Inflammatory macrophage (primary cell): ENCODE measurements at regions not wholly inside any gene's neighbourhood (a gene's known extent, or its start where the extent isn't known, plus 50 kb on each side); places are given as distances from the start of the nearest gene placed in this dataset.

Experiments used
- DNase-seq, 2 donors: peaks; one replicate each; pipeline ENCODE4 v3.0.0-alpha.2; 2020 to 2022

DNA sequence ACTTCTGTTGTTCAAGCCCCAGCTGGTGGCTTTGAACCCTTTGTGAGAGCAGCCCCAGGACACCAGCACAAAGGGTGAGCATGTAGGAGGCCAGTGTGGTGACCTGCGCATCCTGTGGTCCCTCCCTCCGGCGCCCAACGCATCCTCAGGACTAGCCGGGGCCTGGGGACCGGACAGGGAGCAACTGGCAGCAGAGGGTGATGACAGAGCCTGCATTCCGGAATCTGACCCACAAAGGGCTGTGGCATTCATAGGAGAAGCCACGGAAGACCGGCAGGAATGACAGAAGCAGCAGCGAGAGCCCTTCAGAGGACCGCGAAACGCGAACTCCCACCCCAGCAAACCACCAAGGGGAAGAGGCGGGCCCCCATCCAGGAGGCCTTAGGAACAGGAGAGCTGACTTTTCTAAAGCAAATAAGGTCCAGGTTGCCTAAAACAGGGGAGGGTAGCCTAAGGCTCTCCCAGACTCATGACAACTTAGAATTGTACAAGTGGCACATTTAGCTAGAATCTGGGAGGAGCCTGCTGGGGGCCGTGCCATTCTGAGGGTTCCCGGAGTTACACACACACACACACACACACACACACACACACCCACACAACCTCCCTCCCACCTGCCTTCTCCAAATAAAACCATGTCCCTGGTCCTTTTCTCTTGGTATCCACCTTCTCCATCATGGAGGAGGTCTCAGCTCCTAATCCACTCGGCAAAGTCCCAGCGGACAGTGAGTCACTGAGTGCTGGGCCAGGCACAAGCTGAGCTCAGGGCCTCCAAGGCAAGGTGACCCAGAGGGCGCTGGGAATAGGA lies 232.7 kb downstream of the CTTN start:
- no peak for DNase-seq

DNA sequence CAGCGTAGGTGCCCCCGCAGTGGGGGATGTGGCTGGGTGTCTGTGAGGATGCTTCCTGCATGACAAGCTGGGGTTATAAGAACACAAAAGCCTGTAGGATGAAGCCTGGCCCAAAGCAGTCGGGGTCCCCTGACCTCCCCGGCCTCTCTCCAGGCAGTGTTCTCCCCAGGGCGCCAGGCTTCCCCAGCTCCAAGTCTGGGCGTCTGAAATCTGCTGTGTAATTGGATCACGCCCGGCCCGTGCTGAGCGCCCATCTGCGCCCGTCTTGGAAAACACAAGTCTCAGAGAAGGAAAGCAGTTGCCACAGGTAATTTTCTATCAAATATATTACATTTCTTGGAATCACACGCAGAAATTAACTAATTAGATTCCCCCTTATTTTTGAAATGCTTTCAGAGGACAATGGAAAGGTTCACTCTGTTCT lies 233.3 kb downstream of the CTTN start:
- no peak for DNase-seq

DNA sequence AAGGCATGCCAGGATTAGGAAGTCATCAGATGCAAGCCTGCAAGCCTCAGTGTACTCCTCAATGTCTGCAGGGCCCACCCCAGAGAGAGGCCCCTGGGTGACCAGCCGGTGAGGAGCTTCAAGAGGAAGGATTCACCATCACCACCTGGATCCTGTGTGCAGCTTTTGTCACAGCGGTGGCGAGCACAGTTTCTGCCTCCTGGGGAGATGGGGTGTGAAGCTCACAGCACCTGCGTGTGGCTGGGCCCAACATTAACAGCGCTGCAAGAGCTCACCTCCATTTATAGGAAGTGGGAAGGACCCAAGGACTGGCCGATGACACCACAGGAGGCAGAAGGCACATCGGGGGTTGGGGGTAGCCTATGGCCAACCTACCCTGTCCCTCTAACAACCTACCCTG lies 235.3 kb downstream of the CTTN start:
- DNase-seq, result no peak

DNA sequence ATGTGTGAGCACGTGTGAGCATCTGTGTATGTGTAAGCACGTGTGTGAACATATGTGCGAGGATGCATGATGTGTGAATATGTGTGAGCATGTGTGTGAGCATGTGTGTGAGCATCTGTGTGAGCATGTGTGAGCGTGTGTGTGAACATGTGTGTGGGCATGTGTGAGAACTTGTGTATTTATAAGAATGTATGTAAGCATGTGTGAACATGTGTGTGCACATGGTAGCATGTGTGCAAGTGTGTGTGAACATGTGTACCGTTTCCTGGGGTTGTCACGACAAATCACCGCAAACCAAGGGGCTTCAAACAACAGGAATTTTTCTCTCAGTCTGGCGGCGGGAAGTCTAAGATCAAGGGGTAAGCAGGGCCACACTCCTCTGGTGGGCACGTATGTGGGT lies 238.3 kb downstream of the CTTN start:
- no peak for DNase-seq

DNA sequence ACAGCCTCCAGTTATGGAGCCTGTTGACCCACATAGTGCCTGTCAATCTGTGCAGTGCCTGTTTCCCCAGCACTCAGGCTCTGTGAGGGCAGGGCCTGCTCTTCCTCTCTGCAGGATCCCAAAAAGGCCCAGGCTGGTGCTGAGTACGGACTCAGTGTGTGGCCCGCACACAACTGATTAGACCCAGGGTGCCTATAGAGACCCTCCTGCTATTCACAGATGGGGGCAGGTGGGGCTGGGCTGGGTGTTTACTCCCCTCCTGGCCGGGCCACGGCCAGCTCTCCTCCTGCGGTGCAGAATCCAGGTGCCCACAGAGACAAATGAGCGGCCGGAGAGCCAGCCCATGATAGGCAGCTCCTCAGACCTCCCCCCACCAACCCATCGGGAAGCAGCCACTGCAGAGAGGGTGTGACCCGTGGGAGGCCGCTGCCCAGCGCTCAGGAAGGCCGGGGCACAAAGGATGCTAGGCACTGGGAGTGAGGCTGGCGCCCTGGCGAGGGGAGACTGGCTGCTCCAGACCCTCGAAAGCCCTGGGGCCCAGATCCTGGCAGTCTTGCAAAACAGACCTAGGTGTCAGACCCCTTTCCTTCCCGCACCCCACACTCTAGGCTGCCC lies 239.0 kb downstream of the CTTN start:
- DNase-seq, result no peak

DNA sequence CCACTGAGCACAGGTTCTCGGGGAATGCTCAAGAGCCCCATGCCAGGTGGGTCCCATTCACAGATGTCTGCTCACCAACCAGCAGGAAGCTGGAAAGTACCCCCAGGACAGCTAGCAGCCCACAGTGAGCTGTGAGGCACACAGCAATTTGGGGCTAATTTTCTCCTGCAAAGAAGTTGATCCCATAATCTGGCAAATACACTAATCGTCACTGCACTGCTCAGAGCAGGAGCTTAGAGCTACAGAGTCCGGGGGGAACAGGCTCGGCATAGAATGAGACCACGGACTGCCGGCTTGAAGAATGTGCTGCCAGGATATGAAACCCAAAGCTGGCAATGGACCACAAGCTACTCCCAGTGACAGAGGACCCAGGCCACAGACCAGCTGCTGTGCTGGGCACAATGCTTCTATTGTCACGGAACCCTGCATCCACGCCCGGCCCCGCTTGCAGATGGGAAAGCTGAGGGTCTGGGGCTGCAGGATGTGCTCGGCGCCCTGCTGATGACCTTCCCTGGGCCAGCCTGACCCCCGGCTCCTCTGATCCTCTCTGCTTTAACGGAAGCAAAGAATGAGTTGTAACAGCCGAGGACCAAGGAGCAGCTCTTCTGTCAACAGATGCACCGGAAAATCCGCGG lies 239.7 kb downstream of the CTTN start:
- no peak for DNase-seq

DNA sequence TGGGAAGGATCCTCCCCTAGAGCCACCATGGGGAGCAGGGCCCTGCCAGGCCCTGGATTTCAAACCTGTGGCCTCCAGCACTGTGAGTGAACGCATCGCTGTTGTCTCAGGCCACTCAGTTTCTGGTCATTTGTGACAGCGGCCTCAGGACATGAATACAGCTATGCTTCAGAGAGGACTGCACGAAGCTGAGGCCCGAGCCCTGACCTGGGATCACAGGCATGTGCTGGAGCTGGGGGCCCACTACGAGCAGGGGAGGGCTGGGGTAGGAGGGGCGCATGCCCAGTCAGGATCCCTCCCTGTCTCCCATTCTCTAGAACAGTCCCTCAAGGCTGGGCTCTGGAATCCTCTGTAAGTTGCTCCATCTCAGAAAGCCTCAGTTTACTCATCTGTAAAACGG lies 242.1 kb downstream of the CTTN start:
- no peak for DNase-seq

DNA sequence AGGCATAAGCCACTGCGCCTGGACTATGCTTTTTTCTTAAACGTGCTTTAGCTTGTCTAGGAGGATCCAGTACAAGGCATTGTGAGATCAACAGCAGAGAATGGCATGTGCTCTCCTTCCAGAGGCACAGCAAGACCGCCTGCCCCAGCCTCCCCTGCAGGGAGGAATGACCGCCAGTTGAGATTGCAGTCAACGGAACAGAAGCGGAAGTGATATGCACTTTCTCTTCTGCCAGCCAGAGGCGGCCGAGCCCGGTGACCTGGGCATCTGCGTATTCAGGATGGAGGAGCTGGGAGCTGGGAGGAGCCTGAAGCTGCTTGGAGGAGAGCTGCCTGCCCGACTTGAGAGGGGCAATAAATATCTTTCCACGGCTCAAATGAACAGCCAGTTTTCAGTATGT lies 243.0 kb downstream of the CTTN start:
- DNase-seq, result peak; percentile 8 to 35

DNA sequence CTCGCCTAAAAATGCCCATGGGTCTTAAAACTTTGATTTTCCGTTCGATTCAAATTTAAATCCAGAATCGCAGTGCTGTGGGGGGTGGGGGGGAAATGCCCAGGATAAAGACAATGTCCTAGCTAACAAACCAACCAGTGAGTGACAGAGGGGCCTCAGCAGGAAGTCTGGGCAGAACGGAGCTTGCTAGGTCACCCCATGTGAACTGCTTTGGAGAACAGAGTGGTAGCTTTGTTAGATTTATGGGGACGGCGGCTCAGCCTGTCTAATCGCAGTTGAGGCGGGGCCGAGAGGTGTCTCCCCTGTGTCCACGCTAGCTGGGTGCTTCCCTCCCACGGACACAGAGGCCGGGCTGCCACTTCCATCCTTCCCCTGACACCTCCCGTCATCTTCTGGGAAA lies 243.9 kb downstream of the CTTN start:
- DNase-seq, result no peak

DNA sequence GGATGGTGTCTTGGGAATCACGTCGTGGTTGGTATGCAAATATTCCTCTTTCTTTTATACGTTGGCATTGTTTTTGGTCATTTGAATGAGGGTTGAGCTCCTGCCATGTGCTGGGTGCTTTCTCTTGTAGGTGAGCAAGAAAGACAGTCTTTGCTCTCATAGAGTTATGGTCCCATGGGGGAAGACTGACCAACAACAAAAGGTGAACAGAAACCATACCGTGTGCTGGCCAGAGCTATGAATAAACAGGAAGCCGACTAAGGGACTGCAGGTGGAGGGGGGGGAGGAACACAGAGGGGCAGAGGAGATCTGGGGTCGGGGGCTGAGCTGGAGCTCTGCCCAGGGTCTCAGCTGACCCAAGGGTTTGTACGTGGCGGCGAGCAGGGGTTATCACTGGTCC lies 245.3 kb downstream of the CTTN start:
- DNase-seq, result no peak

DNA sequence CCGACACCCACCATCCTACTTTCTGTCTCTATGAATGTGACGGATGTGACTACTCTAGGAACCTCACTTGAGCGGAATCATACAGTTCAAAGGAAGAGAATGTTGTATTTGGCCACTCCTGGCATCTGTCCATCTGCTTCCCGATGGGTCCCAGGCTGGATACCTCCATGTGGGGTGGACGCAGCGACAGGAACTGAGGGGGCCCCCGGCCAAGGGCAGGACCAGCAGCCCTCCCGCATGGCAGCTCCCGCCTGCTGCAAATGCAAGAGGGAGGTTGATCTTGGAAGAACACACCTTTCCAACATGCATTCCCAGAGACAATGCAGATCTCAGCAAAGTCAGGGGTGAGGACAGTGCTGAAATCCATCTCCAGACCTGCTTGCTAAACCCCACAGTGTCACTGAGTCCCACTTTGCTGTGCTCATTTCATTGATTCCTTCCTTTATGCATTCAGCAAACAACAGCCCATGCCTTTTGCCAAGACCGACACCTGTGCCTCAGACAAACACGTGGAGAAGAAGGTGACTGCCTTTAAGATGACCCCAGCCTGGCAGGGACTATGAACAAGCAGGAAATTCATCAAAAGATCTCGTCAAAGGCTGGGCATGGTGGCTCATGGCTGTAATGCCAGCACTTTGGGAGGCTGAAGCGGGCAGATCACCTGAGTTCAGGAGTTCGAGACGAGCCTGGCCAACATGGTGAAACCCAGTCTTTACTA lies 246.2 kb downstream of the CTTN start:
- DNase-seq, result no peak

DNA sequence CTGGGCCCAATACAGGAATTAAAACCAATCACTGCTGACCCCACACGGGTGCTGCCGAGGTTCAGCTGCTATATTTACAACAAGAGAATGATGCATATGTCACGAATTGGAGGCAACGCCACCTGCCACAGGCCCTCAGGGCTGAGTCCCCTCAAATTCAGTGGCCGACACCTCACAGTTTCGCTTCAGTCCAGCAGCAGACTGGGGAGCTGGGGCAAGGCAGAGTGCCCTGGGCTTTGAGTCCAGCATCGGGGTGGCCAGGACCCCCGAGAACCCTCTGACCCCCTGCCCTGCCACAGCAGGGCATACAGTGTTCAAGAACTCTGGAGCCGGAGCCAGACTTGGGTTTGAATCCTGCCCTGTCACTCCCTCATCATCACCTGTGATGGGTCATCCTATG lies 247.2 kb downstream of the CTTN start:
- DNase-seq, result no peak

DNA sequence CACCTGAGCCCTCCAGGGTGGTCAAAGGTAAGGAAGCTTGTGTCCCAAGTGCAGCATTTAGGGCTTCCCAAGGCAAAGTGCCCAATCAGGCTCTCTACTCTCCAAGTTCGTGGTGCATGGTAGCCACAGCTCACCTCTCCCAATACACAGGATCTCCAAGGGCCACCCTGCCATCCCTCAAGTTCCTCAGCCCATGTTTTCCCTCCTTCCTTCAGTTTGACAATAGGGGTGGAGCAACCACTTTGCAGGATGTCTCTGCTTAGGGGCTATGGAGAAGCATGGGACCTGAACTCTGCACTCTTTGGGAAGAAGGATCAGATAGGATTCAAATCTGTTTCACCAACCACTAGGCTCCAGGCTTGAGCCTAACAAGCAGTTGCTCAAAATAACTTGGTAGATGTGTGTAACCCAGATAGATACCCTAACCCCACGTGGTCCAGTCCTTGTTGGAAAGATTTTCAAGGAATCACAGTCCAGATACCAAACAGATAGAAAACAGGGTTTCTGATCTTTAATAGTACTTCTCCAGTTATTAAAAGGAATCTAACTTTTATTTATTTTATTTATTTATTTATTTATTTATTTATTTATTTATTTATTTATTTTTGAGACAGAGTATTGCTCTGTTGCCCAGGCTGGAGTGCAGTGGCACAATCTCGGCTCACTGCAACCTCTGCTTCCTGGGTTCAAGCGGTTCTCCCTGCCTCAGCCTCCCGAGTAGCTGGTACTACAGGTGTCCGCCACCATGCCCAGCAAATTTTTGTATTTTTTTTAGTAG lies 248.1 kb downstream of the CTTN start:
- DNase-seq, result no peak

DNA sequence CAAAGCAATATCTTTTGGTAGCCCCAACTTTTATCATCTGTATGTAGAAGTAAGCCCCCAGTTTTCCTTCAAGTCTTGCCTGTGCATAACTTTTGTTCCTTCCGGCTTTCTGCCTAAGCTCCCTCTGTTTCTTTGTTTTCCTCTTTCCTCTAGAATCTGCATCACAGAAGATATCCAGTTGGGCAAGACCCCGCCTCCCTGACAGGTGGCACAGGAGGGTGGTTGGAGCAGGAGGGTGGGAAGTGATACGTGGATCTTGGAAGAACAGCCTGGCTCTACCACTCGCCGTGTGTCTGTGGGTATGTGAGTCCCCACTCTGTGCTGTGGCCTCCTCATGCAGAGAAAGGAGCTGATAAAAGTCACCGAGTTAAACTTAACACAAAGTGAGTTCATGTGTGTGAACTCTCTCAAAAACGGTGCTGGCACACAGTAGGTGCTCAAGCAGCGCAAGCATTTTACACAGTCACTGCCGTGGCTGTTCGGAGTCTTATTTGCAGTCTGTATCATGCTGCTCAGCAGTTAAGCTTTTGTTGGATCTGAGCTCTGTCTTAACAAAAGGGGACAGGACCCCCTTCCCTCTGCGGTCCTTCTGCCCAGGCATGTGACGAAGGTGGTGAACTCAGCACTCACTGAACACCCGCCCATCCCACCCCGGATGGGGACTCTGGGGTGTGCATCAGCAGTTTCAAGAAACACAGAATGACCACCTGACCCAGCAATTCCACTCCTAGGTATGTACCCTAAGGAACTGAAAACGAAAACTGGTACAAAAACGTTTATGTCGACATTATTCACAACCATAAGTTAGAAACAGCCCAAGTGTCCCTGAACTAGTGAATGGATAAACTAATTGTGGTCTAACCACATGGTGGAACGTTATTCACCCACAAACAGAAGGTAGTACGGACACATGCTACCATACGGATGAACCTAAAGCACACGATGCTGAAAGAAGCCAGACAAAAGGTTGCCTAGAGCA lies 249.1 kb downstream of the CTTN start:
- no peak for DNase-seq

DNA sequence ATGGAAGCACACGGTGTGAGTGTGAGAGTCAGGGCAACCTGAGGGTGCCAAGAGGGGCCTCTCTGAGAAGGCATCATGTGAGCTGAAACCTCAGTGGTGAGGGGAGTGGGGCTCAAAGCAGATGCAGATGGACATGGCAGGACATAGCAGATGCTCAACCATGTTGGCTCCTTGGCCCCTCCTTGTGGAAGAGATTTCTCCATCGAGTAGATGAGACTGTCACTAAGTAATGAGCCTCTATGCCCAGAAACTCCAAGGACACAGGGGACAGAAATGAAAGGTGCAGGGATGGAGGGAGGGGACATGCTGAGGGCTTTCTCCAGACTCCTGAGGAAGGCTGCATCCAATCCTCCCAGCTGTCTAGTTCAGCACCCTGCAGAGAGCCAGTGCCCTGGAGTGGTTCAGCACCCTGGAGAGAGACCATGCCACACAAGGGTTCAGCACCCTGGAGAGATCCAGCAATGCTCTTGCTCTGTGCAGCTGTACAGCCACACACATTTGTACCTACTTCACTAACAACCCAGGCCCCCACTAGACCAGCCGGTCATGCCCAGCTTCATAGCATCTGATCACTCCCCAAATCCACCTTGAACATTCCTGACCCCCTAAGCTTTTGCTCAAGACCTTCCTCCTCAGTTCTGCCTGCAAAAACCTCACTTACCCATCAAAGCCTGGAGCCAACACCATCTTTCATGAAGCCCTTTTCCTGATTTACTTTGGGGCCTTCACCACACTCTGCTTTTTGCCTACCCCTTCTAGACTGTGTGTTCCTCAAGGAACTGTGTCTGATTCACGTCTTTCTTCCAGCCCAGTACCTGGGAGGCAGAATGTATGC lies 252.0 kb downstream of the CTTN start:
- DNase-seq, result peak; percentile 39 to 71

DNA sequence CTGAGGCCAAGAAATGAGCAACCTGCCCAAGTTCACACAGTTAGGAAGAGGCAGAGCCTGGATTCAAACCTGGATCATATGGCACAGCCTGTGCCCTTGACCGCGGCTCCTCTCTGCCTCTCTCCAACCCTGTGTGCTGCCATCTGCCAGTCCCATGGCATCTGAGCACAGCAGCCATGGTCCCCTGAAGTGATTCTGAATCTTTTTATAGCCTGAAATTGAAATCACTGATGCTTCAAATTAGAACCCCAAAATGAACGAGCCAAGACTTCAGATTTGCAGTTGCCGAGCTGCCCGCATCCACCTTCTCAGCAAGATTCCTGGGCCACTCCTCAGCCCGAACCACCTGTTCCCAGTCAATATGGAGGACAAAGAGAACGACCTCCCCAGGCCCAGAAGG lies 252.7 kb downstream of the CTTN start:
- no peak for DNase-seq

DNA sequence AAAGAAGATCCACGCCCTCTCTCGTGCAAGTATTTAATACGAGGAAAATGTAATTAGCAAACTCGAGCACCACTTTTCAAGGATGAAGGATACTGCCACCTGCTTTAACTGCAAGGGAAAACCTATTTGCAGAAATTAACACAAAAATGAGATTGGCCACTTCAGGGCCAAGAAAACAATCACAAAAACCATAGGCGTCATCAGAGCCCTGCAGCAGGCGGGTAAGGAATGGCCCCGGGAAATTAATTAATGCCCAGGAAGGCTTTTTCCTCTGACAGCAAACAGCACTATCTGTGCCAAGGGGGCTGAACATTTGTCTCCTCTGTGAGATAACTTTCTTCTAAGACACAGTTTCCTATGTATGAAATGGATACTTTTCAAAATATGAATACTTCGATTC lies 255.7 kb downstream of the CTTN start:
- no peak for DNase-seq

DNA sequence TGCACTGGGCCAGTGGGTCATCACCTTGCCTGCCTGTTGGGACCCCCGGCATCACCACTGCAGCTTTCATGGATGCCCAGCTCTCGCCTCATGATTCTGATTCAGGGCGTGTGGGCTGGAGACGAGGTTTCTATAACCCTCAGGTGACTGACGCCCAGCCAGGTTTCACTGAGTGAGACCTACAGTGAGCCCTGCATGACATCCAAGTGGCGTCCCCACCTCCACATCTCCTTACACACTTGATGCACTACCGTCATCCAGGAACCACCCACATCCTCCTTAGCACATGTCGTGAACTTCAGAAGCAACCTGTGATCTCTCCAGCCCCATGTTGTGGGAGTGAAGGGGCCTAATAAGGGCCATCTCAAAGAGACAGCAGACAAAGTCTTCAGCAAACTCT lies 257.5 kb downstream of the CTTN start:
- DNase-seq, result no peak

DNA sequence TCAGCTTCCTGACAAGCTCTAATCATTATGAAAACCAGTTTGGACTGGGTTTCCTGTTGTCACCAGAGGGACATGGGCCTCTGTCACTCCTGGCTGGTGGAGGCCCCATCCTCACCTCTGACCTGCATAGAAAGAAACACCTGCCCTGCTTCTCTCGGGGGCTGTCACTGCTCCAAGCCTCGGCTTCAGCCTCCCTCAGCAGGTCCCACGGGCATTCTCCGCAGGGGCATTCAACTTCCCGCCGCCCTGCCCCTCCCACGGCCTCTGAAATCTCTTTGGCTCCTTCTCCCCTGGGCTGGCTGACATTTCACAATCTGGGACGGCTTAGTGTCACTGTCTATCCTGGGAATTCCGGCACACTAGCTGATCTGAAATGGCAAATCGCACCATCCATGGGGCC lies 257.9 kb downstream of the CTTN start:
- no peak for DNase-seq
